MCF 10A (cell line): ENCODE measurements at regions not wholly inside any gene's neighbourhood (a gene's known extent, or its start where the extent isn't known, plus 50 kb on each side); places are given as distances from the start of the nearest gene placed in this dataset.

Source experiments
- BruUV-seq: library from RNA; stranded (reverse); fragments of 400-500 nt; replicated peaks from 2 replicates; lab custom pipeline; 2021; lab: Mats Ljungman, UMichigan
- CTCF ChIA-PET: fragments of 300-600 bp; sonication (Branson Sonifier 250); formaldehyde crosslinking; extraction: SDS; loops from one replicate; lab custom pipeline; 2021; ENCODE audit warnings: antibody characterized with exemption, inconsistent platforms; lab: Yijun Ruan, JAX
- POLR2A ChIA-PET: fragments of 300-600, 350-650 bp; sonication (Branson Sonifier 250); formaldehyde crosslinking; extraction: SDS; loops from one replicate; lab custom pipeline; 2020; ENCODE audit warnings: antibody characterized with exemption, inconsistent platforms; lab: Yijun Ruan, JAX
- DNase-seq: peaks from one replicate; pipeline ENCODE4 v3.0.0-alpha.2; 2018; ENCODE audit not compliant: unreplicated experiment
- H3K27ac Mint-ChIP-seq: one replicate; pipeline ENCODE4 v1.8.0; 2022; ENCODE audit warnings: mild to moderate bottlenecking, low read depth, mixed read lengths; ENCODE audit not compliant: unreplicated experiment
- H3K27me3 Mint-ChIP-seq: one replicate; pipeline ENCODE4 v1.8.0; 2022; ENCODE audit warnings: mixed read lengths; ENCODE audit not compliant: insufficient read depth, unreplicated experiment
- H3K36me3 Mint-ChIP-seq: one replicate; pipeline ENCODE4 v1.8.0; 2022; ENCODE audit warnings: mild to moderate bottlenecking, moderate library complexity, mixed read lengths; ENCODE audit not compliant: insufficient read depth, unreplicated experiment
- H3K4me1 Mint-ChIP-seq: one replicate; pipeline ENCODE4 v1.8.0; 2022; ENCODE audit warnings: mixed read lengths; ENCODE audit not compliant: insufficient read depth, unreplicated experiment
- H3K4me3 Mint-ChIP-seq: one replicate; pipeline ENCODE4 v1.8.0; 2022; ENCODE audit warnings: mild to moderate bottlenecking, moderate library complexity, mixed read lengths; ENCODE audit not compliant: unreplicated experiment
- H3K9me3 Mint-ChIP-seq: one replicate; pipeline ENCODE4 v1.8.0; 2022; ENCODE audit warnings: mixed read lengths; ENCODE audit not compliant: unreplicated experiment
- intact Hi-C: fragments of 100-400 bp; cut with micrococcal nuclease; formaldehyde crosslinking; loops from 2 replicates; pipeline ENCODE4 v1.14.1; 2022
- TF ChIP-seq, protein P1 (sequence below): fragments of 200-600 bp; IDR thresholded peaks from one replicate; pipeline ENCODE4 v1.8.0; 2022; ENCODE audit warnings: antibody characterized with exemption, mild to moderate bottlenecking; ENCODE audit not compliant: unreplicated experiment

DNA sequence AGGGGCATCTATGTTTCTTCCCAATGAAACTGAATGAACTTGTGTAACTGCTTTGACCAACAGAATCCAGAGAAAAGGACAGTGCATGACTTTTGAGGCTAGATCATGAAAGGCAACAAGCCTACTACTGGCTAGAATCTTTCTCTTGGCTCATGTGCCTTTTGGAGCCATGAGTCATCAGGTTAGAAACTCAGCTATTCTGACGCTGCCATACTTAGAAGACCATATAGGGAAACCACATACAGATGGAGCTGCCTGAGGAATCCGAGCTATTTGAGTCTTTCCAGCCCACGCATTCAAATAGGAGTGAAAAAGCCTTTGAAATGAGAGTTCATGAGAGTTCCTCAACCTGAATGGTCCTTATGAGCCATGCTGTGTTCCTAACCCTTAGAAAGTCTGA lies 738.5 kb upstream of the CHRM3 start:
- TF ChIP-seq, protein P1, sequence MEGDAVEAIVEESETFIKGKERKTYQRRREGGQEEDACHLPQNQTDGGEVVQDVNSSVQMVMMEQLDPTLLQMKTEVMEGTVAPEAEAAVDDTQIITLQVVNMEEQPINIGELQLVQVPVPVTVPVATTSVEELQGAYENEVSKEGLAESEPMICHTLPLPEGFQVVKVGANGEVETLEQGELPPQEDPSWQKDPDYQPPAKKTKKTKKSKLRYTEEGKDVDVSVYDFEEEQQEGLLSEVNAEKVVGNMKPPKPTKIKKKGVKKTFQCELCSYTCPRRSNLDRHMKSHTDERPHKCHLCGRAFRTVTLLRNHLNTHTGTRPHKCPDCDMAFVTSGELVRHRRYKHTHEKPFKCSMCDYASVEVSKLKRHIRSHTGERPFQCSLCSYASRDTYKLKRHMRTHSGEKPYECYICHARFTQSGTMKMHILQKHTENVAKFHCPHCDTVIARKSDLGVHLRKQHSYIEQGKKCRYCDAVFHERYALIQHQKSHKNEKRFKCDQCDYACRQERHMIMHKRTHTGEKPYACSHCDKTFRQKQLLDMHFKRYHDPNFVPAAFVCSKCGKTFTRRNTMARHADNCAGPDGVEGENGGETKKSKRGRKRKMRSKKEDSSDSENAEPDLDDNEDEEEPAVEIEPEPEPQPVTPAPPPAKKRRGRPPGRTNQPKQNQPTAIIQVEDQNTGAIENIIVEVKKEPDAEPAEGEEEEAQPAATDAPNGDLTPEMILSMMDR: no peak
- no peaks in the 10 kb centered on the region for H3K9me3 Mint-ChIP-seq
- ChIA-PET CTCF (interaction anchor here (0.5 to 0.8 kb wide), 5 partner anchors 29 to 1717 kb away, joined by 3 read pairs; no protein-coding TSS in a partner anchor), POLR2A (no interaction called here)
- no peak overlapping the region for H3K4me3 Mint-ChIP-seq
- intact Hi-C loops: loop anchor here (2.0 kb wide), 1 partner anchor 35 kb away; no protein-coding TSS in a partner anchor
- DNase-seq: peak; percentile 95
- peak overlapping the region; percentile 81 for H3K27ac Mint-ChIP-seq
- no peaks in the 10 kb centered on the region for H3K27me3 Mint-ChIP-seq
- peaks cover 26% of the 10 kb centered on the region for H3K4me1 Mint-ChIP-seq
- no TSS peak for BruUV-seq
- no peaks in the 10 kb centered on the region for H3K36me3 Mint-ChIP-seq

DNA sequence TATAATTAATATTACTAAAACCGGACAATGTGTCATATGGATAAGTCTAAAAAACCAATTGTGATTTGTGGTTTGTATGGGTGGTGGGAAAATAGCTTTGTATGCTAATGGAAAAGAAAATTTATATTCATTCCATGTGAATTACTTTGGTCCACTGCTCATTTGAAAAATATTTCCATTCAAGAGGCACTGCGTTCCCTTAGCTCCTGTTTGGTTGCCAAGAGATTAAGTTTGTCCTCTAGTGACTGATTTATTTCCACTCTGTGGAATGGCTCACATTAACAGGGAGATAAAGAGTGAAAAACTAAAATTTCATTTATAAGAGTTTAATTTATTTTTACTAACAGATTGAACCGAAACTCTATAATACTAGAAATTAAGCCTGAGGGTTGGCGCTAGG lies 744.1 kb upstream of the CHRM3 start:
- ChIA-PET POLR2A (interaction anchor here (0.6 to 1.1 kb wide), 2 partner anchors 305 to 1151 kb away, joined by 3 to 5 read pairs; no protein-coding TSS in a partner anchor), CTCF (no interaction called here)
- TF ChIP-seq, protein P1: no peak
- no peak for DNase-seq
- H3K36me3 Mint-ChIP-seq: no peaks in the 10 kb centered on the region
- no peak overlapping the region for H3K27ac Mint-ChIP-seq
- H3K4me3 Mint-ChIP-seq: no peak overlapping the region
- no peaks in the 10 kb centered on the region for H3K9me3 Mint-ChIP-seq
- H3K27me3 Mint-ChIP-seq: no peaks in the 10 kb centered on the region
- no TSS peak for BruUV-seq
- intact Hi-C loops: no loop called here
- peaks cover 6% of the 10 kb centered on the region for H3K4me1 Mint-ChIP-seq

DNA sequence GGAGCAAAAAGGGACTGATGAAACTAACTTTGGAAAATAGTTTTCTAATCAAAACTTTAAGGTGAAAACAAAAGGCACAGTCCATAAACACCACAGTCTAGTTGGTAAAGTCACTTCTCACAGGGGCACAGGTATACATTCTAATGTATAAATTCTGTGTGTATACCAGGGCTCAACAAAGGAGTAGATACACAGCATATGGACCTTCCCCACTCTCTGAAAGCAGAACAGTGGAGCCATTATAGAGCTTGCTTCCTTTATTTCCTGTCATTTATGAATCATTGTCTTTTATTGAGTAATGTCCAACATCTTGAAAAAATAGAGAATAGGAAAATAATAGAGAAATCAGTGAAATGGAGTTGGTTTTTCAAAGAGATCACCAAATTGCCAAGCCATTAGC lies 746.5 kb upstream of the CHRM3 start:
- POLR2A ChIA-PET: interaction anchor here (0.7 kb wide), 1 partner anchor 1806 kb away, joined by 4 read pairs; no protein-coding TSS in a partner anchor
- intact Hi-C loops: no loop called here
- no peaks in the 10 kb centered on the region for H3K36me3 Mint-ChIP-seq
- no peak overlapping the region for H3K27ac Mint-ChIP-seq
- no peaks in the 10 kb centered on the region for H3K27me3 Mint-ChIP-seq
- TF ChIP-seq, protein P1: no peak
- no TSS peak for BruUV-seq
- no peaks in the 10 kb centered on the region for H3K4me1 Mint-ChIP-seq
- H3K9me3 Mint-ChIP-seq: no peaks in the 10 kb centered on the region
- CTCF ChIA-PET: interaction anchor here (0.6 to 0.8 kb wide), 4 partner anchors 17 to 784 kb away, joined by 3 read pairs; no protein-coding TSS in a partner anchor
- DNase-seq: no peak
- no peak overlapping the region for H3K4me3 Mint-ChIP-seq

DNA sequence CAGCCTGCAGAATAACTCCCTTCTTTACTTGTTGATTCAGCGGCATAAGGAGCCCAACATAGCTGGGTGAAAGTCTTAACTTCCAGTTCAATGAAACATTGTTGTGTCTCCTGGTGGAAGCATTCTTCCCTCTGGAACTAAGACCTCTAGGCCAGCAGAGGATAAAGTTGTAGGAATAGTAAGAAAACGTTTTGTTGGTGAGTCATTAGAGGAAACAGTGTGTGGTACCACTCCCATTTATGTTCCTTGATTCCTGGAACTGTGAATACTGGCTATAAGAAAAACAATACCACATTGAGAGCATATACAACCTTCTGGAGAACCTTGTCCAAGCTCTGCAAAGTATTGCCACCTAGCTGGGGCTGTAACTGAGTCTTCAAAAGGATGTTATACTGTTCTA lies 737.4 kb upstream of the ZP4 start:
- Mint-ChIP-seq H3K27me3 (no peaks in the 10 kb centered on the region), H3K4me3 (no peak overlapping the region), H3K4me1 (peaks cover 29% of the 10 kb centered on the region), H3K36me3 (no peaks in the 10 kb centered on the region), H3K27ac (peak overlapping the region; percentile 73), H3K9me3 (peaks cover 8% of the 10 kb centered on the region)
- BruUV-seq: no TSS peak
- TF ChIP-seq, protein P1: no peak
- ChIA-PET POLR2A (interaction anchor here (1.3 kb wide), 1 partner anchor 21 kb away, joined by 3 read pairs; no protein-coding TSS in a partner anchor), CTCF (no interaction called here)
- intact Hi-C loops: no loop called here
- DNase-seq: peak; percentile 33
